GM18517 (cell line): ENCODE measurements at regions not wholly inside any gene's neighbourhood (a gene's known extent, or its start where the extent isn't known, plus 50 kb on each side); places are given as distances from the start of the nearest gene placed in this dataset.

Experiments
- ATAC-seq: cut with Tn5 transposase; IDR thresholded peaks from one replicate; pipeline ENCODE4 v1.9.1; 2021; ENCODE audit warnings: mild to moderate bottlenecking, moderate library complexity; ENCODE audit not compliant: unreplicated experiment

DNA sequence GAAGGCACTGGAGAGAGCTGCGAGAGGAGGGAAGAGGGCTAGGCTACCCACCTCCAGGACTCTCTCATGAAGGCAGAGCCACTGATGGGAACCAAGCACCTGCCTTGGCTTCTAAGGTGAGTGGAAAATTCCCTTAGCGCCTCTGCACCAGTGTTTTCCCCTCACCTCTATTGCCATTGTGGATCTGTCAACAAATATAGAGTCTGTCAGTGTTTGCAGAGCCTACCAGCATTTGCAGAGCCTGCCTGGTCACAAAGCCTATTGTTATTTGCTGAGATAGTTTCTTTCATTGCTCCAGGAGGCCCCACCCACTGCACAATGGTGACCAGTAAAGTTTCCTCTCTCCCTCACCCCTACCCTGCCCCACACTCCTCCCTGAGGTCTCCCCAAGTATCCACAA lies 141.9 kb downstream of the MRPL14 start:
- ATAC-seq, result no peak

DNA sequence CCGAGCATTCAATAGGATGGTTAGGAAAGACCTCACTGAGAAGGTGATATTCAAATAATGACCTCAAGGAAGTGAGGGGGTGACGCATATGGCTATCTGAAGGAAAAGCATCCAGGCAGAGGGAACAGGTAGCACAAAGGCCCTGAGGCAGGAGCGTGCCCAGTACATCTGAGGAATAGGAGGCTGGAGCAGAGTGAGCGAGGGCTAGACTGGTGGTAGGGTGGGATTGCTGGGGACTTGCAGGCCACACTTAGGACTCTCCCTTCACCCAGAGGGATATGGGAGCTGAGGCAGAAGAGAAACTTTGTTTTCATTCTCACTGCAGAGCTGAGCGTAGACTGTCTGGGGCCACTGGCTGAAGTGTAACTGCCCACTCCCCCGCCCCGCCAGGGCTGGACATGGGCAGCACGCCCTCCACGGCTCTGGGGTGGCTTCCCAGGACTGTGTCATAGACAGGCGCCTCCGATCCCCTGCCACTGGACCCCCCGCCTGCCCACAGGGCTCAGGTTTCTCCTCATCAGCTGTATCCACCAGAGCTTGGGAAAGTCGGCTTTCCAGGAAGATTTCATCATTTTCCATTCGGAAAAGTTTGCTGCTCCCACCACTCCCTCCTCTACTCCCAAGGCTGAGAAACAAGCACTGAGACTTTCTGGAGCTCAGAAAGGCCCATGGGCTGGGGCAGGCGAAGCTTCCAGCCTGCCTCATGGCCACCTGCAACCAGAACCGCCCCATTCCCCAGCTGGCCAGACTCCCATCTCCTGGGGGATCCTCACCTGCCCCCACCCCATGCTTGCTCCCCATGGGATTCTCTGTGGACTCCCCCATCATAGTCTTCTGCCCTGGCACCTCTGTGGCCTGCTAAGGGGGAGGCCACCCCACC lies 142.6 kb downstream of the MRPL14 start:
- ATAC-seq, result no peak

DNA sequence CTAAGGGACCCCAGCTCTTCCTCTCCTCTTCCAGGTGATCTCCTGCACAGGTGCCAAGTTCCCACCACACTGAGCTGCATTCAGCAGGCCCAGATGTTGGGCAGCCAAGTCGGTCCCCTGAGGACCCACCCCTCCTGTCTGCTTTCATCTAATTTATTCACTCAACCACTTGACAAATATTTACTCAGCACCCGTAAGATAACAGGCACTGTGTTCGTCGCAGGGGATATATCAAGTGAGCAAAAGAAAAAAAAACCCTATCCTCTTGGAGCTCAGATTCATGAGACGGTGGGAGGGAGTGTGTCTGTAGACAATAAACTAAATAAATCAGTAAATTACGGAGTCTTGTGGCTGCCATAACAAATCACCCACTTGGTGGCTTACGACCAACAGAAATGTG lies 143.6 kb downstream of the MRPL14 start:
- no peak for ATAC-seq

DNA sequence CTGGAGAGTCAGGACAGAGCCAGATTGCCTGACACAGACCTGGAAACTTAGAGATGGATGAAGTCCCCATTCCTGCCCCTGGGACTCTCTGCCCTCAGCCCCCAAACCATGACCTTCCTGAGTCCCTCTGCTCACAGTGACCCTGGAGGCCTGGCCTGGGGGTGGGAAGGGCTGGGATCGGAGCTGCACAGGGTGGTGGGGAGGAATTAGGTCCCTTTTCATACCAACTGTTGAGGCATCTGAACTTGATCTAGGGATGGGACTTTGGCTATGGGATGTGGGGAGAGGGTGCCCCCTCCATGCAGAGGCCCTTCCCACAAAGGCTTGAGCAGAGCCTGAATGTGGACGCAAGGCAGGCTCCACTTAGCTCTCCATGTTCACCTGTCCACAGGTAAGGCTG lies 144.1 kb downstream of the MRPL14 start:
- ATAC-seq, result no peak

DNA sequence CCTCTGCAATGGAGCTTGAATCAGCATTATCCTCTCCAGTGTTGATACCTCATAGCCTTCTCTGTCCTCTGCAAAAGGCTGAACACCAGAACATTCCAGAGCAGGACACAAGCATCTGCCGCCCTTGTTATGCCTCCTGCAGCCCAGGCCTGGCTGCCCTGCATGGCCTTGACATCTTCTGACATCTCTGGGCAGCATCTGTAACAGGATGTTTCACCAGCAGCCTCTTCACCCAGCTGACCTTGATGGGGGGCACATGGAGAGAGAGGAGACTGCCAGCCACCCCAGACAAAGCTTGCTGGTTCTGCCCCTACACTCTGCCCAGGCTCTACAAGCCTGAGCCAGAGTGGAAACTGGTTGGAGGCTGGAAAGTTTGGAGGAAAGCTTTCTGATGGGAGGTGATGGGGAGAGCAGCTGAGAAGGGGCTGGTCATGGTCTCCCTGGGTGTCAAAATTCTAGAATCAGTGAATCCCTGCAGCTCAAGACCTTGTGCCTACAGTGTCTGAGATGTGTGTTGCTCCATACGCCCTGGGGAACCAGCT lies 145.1 kb downstream of the MRPL14 start:
- no peak for ATAC-seq

DNA sequence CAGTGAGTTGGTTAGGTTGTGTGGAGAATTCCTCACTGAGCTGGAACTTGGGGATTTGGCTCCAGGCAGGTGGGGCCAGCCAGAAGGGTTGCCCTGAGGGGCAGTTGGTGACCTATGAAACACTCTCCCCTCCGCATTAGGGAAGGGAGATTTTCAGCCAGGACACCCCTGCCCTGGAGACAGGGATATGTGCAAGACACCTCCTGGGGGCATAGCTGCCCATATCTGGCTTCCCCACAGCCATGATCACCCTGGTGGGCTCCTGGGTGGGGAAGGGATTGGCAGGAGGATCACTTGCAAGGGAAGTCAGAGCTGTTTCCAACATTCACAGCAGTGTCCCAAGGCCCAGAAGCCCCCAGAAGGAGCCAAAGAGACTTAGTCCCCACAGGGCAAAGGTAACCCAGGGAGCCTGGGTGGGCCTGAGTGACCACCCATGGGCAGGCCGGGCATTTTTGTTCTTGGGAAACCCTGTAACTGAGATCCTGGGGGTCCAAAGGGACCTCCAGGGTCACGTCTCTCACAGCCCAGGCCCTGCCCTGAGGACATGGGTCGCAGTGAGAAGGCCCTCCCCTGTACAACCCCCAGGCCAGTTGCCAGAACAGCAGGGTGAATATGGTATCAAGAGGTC lies 145.8 kb downstream of the MRPL14 start:
- no peak for ATAC-seq

DNA sequence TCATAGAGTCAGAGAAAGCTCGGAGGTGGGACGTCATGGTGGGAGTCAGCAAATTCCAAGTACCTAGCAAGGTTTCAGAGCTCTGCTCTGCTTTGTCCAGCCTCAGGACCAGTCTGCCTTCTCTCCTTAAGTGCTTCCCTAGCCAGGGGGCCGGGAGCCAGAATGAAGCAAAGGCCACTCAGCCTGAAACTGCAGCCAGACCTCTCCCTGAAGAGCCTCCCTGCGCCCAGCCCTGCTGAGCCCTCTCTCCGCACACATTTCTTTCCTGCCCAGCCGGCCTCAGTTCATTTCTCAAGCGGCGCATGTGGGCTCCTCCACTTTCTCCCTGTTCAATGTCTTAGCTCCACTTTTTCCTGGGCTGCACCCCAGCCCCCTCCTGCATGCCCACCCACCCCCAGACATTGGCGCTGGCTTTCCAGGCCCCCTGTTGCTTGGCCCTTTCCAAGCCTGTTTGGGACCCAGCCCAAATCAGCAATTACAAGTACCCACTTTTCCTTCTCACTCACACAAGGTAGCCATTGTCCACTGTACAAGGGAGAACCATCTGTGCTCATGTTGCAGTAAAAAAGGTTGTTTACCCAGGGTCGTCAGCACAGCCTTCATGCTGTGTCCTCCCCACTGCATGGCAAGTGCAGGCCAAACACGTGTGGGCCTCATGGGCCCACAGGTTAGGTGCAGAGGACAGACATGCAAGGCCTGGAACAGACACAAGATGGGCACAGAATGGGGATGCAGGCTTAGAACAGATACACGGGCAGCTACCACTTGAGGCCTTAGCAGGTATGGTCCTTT lies 147.1 kb downstream of the MRPL14 start:
- ATAC-seq, result no peak

DNA sequence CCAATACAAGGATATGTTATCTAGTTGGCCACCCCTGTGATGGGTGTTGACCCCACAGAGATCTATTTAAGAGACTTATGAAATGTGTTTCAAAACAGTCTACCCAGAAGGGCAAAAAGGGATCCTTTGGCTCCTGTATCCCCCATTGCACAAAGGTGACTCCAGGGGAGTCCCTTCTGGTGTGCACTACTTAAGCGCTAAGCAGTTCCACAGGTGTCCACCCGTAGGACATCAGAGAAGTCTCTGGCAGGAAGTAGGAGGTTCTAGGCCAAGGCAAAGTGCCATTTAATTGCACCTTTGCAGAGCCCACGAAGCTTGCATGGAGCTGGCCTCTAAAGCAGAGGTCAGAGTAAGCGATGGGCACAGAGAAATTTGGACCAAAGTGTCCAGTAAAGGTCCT lies 147.7 kb downstream of the MRPL14 start:
- ATAC-seq, result no peak

DNA sequence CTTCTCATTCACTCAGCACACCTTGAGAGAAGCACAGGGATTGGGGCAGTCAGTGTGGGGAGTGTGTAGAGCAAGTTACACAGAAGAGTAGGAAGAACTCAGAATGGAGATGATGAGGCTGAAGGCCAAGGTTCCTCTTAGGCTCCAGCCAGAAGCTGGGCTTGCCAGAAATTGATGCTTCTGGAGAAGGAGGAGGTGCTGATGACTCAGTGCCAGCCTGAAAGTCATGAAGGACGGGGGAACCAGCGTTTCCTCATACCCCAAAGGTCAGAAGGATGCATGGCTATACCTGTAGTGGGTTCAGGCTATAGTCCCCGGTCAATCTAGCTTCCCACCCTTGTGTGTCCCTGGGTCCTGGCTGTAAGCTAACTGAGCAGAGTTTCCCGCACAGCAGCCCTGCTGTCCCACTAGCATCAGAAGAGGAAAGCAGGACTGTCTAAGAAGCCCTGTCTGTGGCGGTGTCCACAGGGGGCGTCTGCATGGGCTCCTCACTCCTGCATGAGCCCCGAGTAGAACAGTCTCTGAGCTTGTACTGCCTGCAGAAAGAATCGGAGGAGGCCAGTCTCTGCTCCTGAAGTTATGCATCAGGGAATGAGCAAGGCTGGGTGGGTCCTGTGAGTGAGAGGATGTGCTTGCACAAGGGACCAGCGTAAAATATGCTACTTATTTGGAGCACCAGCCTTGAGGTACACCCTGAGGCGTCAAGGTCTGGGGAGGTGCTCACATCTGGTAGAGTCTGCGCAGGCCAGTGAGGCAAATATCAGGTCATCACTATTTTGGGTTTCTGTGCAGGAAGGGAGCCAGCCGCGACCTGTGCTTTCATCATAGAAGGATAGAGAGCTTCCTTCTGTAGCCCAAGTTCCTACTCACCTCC lies 148.5 kb downstream of the MRPL14 start:
- no peak for ATAC-seq

DNA sequence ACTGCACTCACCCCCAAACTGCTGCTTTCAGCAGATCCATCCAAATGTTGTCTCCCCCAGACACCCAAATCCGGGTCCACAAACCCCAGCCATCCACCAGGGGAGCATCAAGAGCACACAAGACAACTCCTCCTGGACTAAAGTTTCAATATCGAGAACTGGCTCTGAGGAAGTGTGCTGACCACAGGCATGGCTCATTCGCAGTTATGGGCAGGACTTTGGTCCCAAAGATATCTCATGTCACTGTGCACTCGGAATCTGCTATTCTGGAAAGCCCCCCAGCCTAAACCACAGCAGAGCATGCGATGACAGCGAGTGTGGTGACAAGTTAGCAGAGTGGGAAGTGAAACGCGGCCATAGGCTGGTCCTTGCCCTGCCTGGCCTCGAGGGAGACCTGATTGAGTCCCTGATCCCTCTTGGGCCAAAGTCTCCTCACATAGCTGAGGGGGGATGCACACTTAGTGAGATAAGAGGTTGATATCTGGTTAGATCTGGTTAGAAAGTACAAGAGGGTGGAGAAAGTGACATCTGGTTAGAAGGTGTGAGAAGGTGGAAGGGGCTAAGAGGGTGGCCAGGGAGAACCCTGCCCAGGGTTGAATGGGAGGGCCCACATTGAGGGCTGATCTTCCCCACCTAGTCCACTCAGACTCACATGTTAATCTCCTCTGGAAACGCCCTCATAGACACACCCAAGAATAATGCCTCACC lies 149.7 kb downstream of the MRPL14 start:
- peak; percentile 77 for ATAC-seq

DNA sequence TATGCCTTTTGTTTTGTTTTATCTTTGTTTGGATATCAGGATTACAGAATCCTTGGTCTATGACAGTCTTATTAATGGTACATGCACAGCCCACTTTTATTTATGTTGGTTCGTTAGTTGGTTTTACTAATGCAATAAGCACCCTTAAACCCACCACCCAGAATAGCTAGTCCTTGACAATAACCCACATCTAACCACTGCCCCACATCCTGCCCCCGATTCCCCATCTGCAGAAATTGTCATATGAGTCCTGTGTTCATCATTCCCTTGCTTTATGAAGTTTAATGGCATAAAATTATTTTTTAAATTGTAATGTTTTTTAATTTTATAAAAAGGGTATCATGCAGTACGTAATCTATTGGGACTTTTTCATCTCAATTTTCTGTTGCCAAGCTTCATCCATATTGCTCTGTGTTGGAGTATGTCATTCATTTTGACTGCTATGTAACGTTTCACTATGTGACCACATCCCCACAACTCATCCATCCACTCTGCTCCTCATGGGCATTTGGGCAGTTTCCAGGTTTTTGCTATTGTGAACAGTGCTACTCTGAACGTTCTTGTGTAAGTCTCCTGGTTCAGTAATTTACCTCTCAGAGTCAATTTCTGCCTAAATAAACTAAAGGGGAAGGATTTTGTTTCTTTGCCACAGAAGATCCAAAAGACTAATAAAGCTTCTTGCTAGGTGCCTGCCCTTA lies 150.4 kb downstream of the MRPL14 start:
- ATAC-seq, result no peak

DNA sequence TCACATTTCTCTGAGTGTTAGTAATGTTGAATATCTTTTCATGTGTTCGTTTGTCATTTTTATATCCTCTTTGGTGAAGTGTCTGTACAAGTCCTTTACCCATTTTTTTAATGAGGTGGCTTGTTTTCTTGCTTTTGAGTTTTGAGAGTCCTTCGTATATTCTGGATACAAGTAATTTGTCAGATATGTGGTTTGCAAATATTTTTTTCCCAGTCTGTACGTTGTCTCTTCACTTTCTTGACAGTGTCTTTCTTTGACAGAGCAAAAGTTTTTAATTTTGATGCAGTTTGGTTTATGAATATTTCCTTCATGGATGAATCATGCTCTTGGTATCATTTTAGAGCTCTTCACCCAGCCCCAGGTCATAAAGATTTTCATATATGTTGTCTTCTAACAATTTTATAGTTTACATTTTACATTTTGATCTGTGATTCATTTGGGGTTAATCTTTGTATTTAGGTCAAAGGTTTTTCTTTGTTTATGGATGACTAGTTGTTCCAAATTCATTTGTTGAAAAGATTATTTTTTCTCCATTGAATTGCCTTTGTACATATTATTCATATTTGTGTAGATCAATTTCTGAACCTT lies 152.5 kb downstream of the MRPL14 start:
- no peak for ATAC-seq

DNA sequence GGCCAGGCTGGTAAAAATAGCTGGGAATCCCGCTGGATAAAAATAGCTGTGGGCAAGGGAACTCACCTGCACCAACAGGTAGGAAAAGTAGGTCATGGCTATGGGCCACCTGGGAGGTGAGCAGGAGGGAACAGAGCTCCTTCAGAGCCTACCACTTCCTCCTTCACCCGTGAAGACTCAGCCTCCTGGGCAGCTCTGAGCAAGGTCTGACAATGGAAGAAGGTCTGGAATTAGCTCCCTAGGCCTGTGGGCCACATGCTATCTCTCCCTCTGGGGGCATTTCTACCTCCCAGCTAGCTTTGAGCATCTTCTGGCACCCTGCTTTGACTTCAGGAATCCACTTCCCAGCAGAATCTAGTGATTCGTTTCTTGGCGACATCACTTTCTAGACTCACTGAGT lies 153.9 kb downstream of the MRPL14 start:
- no peak for ATAC-seq

DNA sequence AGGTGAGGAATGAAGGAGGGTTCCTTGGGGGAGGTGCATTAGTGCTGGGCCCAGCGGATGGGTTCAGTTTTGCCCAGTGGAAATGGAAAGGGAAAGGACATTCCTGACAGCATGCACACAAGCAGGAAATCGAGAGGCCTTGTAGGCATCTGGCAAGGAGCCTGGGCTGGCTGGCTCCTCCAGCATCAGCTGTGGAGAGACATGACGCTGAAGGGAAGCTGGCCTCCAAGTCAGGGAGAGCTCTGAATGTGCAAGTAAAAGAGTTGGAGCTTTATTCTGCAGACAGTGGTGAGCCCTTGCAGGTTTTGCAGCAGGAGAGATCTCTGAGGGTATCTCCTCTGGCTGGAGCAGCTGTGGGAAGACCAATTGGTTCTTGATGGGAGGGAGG lies 154.3 kb downstream of the MRPL14 start:
- no peak for ATAC-seq

DNA sequence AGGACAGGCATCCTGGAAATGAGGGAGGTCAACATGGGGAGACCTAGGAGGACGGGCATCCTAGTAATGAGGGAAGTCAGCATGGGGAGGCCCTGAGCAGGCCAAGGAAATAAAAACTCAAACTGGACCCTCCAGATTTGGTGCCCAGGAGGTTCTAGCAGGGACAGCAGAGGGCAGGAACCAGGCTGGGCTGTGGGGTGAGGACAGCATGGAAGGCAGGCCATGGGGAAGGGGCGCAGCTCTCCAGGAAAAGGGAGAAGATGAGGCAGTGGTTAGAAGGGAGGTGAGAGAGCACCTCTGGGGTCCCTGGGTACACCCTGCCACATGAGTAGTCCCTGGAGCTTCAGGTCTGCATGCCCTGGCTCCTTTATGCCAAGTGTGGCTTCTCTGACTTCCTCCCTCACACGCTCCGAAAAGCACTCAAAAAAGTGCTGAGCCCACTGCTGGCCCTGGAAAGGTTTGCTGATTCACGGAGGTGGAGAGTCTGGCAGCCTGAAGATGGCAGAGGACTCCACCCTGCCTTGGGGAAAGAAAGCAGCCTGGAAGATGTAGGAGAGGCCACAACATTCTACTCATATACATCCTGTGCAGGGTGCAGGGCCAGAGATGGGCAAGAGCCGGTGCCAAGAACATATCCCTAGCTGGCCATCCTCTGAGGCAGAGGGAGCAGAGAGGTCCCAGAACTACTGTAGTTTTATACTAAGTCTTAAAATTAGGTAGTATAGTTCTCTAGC lies 154.9 kb downstream of the MRPL14 start:
- ATAC-seq, result no peak

DNA sequence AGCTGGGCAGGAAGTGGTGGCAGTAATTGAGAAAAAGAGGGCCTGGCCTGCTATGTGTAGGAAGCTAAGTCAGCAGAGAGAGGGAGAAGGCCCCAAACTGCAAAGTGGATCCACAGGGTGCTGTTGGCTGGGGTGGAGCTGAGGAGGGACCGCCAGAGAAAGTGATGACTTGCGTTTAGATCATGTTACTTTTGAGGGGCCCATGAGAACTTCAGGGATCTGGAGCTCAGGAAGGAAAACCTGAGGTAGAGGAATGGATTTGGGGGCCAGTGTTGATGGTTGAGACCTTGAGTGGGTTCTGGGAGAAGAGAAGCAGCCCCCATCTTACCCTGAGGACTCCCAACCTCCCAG lies 155.5 kb downstream of the MRPL14 start:
- no peak for ATAC-seq

DNA sequence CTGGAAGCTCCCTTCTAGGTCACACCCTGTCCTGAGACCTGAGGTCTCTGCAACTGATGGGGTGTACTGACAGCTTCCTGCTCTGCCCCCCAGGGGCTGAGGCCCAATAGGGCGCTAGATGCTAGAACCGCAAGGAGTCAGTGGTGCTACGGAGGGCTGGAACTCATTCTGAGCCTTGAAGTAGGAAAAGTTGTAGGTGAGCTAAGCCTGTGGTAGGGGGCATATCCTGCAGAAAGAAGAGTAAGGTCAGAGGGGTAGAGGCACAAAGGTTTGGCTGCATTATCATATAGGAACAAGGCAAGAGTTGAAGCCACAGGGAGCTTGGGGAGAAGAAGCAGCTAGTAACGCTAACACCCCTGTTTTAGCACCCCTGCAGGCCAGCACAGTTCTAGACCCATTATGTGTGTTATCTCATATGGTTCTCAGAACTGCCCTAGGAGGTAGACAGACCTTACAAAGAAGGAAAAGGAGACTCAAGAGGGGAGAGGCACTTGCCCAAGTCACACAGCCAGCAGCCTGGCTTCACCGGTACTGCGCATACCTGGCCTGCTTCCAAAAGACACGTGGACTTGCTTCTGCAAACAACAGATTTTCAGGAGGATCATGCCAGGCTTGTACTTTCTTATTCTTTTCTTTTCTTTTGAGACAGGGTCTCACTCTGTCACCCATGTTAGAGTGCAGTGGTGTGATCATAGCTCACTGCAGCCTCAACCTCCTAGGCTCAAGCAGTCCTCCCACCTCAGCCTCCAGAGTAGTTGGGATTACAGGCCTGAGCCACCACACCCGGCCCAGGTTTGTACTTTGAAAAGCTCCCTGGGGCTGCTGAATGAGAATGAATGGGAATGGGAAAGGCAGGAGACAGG lies 156.1 kb downstream of the MRPL14 start:
- no peak for ATAC-seq
